HAP-1 (cell line): ENCODE measurements at regions not wholly inside any gene's neighbourhood (a gene's known extent, or its start where the extent isn't known, plus 50 kb on each side); places are given as distances from the start of the nearest gene placed in this dataset.

Experiments
- DNase-seq, 2 experiments: peaks; one replicate each; pipeline ENCODE4 v3.0.0-alpha.2; 2016 to 2020; ENCODE audit warnings: low spot score in 2 of 2
- H3K27me3 ChIP-seq: fragments of 250-450 bp; sonication (Bioruptor Pico); 2 replicates; pipeline ENCODE4 v1.5.1; 2020; ENCODE audit warnings: low read depth, mild to moderate bottlenecking, moderate library complexity
- H3K36me3 ChIP-seq: fragments of 250-450 bp; sonication (Bioruptor Pico); replicated peaks from 2 replicates; pipeline ENCODE4 v1.5.1; 2020; ENCODE audit warnings: mild to moderate bottlenecking
- H3K4me1 ChIP-seq: fragments of 250-450 bp; sonication (Bioruptor Pico); 2 replicates; pipeline ENCODE4 v1.5.1; 2020; ENCODE audit warnings: mild to moderate bottlenecking
- H3K4me3 ChIP-seq: fragments of 250-450 bp; sonication (Bioruptor Pico); 2 replicates; pipeline ENCODE4 v1.5.1; 2020; ENCODE audit warnings: mild to moderate bottlenecking, moderate library complexity
- H3K9me3 ChIP-seq: fragments of 250-450 bp; sonication (Bioruptor Pico); 2 replicates; pipeline ENCODE4 v1.5.1; 2020; ENCODE audit warnings: mild to moderate bottlenecking, moderate library complexity
- in situ Hi-C: fragments of 300-500 bp; cut with MboI; formaldehyde crosslinking; loops from 3 replicates; pipeline ENCODE4 v1.14.3; 2020; ENCODE audit warnings: low sequenced_read_pairs, inconsistent platforms, mixed read lengths

GRCh38 chr1:102434421-102434820 lies 437.7 kb upstream of the OLFM3 start:
- Histone ChIP-seq H3K9me3 (no peaks in the 10 kb centered on the region), H3K27me3 (no peaks in the 10 kb centered on the region), H3K4me1 (no peaks in the 10 kb centered on the region; the same call in 1 of the 2 replicates), H3K36me3 (no peaks in the 10 kb centered on the region), H3K4me3 (no peak overlapping the region)
- in situ Hi-C loops: no loop called here
- peak; percentile 34 to 66 for DNase-seq

- no peaks in the 10 kb centered on the region; the same call in 1 of the 2 replicates for H3K4me1 ChIP-seq
- H3K27me3 ChIP-seq: no peaks in the 10 kb centered on the region
- no peak overlapping the region for H3K4me3 ChIP-seq
- no peaks in the 10 kb centered on the region for H3K36me3 ChIP-seq
- in situ Hi-C loops: no loop called here
- H3K9me3 ChIP-seq: no peaks in the 10 kb centered on the region
- no peak for DNase-seq
Observed at GRCh38 chr1:102431253-102431652, 434.5 kb upstream of the OLFM3 start.

- no peaks in the 10 kb centered on the region for H3K9me3 ChIP-seq
- in situ Hi-C loops: no loop called here
- H3K4me3 ChIP-seq: no peak overlapping the region
- no peaks in the 10 kb centered on the region for H3K27me3 ChIP-seq
- H3K4me1 ChIP-seq: no peaks in the 10 kb centered on the region
- no peak for DNase-seq
- H3K36me3 ChIP-seq: no peaks in the 10 kb centered on the region
Observed at GRCh38 chr1:102420034-102420433, 423.3 kb upstream of the OLFM3 start.
